ENCODE measurements at regions not wholly inside any gene's neighbourhood (a gene's known extent, or its start where the extent isn't known, plus 50 kb on each side); places are given as distances from the start of the nearest gene placed in this dataset.

GRCh38 chr3:168497183-168497582 lies 401.5 kb upstream of the GOLIM4 start:
- no peak for DNase-seq

GRCh38 chr3:168495932-168496331 lies 400.2 kb upstream of the GOLIM4 start:
- no peak for DNase-seq

- no peak for DNase-seq
These were observed 399.5 kb upstream of the GOLIM4 start for GRCh38 chr3:168495270-168495669.

GRCh38 chr3:168493412-168494205 lies 397.9 kb upstream of the GOLIM4 start:
- no peak for DNase-seq

- DNase-seq = no peak
These were observed 395.3 kb upstream of the GOLIM4 start for GRCh38 chr3:168490981-168491380.

- no peak for DNase-seq
These were observed 393.6 kb upstream of the GOLIM4 start for GRCh38 chr3:168489301-168489700.

GRCh38 chr3:168485936-168486335 lies 390.2 kb upstream of the GOLIM4 start:
- no peak for DNase-seq

GRCh38 chr3:168476360-168476980 lies 380.7 kb upstream of the GOLIM4 start:
- DNase-seq = no peak

- DNase-seq = no peak
These were observed 380.0 kb upstream of the GOLIM4 start for GRCh38 chr3:168475704-168476103.

- DNase-seq = no peak
These were observed 377.7 kb upstream of the GOLIM4 start for GRCh38 chr3:168473334-168473890.

- DNase-seq = no peak
These were observed 377.1 kb upstream of the GOLIM4 start for GRCh38 chr3:168472783-168473182.

- no peak for DNase-seq
These were observed 374.7 kb upstream of the GOLIM4 start for GRCh38 chr3:168470380-168470779.

- DNase-seq = no peak
These were observed 373.7 kb upstream of the GOLIM4 start for GRCh38 chr3:168469436-168469835.

GRCh38 chr3:168467115-168467714 lies 371.5 kb upstream of the GOLIM4 start:
- DNase-seq = peak; percentile 10 to 28

GRCh38 chr3:168461793-168462192 lies 366.1 kb upstream of the GOLIM4 start:
- no peak for DNase-seq

GRCh38 chr3:168459226-168459784 lies 363.6 kb upstream of the GOLIM4 start:
- DNase-seq = no peak

- peak; percentile 27 to 46 for DNase-seq
These were observed 362.3 kb upstream of the GOLIM4 start for GRCh38 chr3:168457954-168458539.

- no peak for DNase-seq
These were observed 360.1 kb upstream of the GOLIM4 start for GRCh38 chr3:168455814-168456213.

- DNase-seq = no peak
These were observed 357.9 kb upstream of the GOLIM4 start for GRCh38 chr3:168453623-168454022.

GRCh38 chr3:168443965-168444364 lies 348.2 kb upstream of the GOLIM4 start:
- DNase-seq = no peak

- no peak for DNase-seq
These were observed 346.8 kb upstream of the GOLIM4 start for GRCh38 chr3:168442502-168442901.

GRCh38 chr3:168436245-168436724 lies 340.6 kb upstream of the GOLIM4 start:
- DNase-seq = no peak

GRCh38 chr3:168431491-168431890 lies 335.8 kb upstream of the GOLIM4 start:
- no peak for DNase-seq
